HG02885 (cell line): ENCODE measurements at regions not wholly inside any gene's neighbourhood (a gene's known extent, or its start where the extent isn't known, plus 50 kb on each side); places are given as distances from the start of the nearest gene placed in this dataset.

ENCODE experiments used
- ATAC-seq: cut with Tn5 transposase; IDR thresholded peaks from one replicate; pipeline ENCODE4 v1.9.1; 2021; ENCODE audit warnings: mild to moderate bottlenecking; ENCODE audit not compliant: unreplicated experiment, poor library complexity

DNA sequence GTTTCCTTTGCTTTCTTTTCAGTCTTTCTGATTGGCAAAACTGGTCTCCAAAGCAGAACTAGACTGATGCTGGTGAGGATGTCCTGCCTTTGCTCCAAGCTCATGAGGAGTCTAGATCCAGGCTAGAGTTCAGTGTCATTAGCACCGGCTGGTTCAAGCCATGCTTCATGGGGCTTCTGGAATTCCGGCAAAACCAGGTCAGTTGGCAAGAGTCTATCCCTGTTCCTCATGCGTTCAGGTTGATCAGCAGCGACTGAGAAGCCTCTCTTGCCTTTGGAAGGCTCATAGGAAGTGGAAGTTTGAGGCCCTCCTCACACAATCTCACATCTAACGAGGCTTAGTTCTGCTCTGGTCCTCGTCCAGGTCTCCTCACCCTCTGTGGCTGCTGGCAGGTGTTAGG is 194.3 kb downstream of the HS3ST3A1 start:
- no peak for ATAC-seq

DNA sequence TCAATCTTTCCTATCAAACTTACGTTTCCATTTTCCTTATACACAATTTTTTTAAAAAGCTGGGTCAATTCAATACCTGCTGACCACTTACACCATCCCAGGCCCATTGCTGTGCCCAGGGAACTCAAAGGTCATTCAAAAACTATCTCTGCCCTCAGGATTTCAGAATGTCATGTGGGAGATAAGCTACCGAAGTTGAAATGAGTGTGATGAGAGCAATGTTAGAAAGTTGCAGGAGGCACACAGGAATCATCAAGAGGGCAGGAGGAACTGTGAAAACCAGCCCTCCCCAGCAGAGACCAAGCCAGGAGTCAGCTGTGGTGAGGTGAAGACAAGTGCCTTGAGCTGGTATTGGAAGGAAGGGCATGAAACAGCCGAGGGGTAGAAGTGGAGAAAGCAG is 195.9 kb downstream of the HS3ST3A1 start:
- no peak for ATAC-seq

DNA sequence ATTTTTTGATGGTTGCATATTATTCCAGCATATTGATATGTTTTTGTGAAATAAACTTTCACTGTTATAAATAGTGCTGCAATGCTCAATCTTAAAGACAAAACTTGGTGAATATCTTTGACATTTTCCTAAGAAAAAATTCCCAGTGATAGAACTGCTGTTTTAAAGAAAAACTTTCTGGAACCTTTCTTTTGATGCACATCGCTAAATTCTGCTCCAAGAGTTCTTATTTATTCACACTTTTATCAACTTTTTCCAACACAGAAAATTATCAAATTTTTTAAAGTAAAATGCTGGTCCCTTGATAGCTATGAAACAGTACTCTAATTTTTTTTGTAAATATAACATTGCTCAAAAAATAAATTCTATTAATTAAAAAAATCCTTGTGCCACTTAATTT is 196.6 kb downstream of the HS3ST3A1 start:
- ATAC-seq: no peak

DNA sequence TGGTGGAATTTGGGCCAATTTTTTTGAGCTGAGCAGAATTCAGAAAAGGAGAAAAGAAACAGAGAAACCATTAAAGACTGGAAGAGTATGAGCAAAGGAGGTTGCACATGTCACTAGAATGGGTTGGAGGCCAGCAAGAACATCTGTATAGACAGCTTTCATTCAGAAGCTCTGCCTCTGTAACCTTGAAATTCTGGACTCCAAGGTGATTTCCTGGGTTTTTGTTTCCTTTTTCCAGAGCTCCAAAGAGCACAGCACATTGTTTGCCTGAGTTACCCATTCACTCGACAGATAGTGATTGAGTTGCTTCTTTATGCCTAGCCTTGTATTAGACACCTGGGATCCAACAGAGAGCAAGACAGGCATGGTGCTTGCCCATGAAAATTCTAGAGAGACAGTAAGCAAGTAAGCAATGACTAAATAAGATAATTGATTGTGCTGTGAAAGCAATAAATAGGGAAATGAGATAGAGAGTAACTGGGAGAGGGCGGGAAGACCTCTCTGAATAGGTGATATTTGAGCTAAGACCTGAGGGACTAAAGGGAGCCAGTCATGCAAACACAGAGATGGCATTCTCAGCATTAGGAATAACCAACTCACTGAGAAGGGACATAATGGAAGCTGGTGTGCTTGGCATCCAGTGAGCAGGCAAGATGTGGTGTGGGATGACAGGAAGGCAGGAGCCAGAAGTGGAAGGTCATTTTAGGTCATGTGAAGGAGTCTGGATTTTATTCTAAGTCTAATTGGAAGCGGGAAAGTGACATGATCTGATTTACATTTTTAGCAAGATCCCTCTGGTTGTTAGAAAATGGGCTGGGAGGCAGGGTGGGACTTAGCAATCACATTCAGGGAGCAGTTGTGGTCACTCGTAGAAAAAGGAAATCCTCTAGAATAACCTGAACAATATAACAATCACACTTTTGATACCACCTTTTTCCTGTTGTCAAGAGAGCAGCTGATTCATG is 197.5 kb downstream of the HS3ST3A1 start:
- ATAC-seq: no peak

DNA sequence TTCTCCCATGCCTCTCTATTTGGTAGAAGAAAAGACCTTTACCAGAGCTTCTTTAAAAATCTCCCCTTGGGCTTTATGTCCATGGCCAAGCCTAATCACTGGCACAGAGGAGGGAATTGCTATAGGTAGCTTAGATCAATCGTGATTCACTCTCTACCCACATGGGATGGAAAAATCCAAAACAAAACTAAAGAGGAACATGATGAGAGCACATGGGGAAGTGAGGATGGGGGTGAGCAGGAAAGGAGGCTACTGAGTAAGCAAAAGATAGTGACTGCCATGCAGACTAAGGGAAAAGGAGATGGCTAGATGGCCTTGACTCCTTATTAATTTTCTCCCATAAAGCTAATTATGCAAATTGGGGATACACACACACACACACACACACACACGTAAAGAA is 201.2 kb downstream of the HS3ST3A1 start:
- no peak for ATAC-seq

DNA sequence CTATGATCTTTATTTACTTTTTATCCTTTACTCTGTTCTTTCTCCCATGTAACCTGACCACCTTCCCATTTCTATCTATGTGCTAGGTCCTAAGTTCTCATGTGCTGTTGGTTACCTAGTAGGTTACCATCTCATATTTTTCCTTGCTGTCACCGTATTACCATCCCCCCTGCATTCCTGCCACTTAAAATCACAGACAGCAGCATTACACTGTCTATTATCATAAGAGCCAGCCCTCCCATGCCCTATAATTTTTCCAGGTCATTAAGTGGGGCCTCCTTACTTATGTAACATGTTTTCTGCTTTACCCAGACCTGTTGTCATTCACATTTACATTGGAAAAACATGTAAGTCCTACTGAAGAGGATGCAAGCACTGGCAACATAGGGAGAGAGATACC is 202.9 kb downstream of the HS3ST3A1 start:
- no peak for ATAC-seq

DNA sequence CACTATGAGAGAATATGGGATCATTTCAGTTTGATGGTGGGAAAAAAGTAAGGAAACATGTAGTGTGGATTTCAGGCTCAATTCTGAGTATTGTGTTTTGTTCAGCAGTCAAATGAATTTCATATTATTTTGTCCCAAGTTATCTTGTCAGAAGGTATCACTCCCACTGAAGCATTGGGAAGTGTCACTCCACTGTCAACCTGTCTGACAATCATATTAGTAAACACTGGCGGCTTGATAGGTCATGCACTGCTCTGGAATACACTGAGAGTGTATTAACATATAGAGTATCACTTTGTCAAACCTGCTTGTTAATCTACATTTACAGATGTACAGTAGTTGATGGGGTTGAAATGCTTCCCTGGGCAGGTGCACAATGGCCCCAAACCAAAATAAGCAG is 203.6 kb downstream of the HS3ST3A1 start:
- no peak for ATAC-seq

DNA sequence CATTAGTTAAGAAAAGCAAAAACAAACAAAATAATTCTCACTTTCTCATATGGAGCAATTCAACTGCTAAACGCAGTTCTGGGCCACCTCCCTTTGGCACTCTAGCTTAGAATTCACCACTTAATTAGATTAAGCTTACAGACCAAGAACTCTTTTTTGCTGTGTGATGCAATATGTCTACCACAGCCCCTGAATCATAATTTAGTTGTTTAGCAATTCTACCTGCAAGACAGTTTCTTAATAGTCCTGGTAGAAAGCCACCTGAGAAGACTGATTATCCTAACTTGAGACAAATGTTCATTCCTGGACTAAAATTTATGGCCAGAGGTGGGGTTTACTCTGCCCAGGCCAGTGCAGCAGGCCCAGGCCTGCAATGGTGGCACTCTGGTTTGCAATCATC is 205.9 kb downstream of the HS3ST3A1 start:
- ATAC-seq: no peak

DNA sequence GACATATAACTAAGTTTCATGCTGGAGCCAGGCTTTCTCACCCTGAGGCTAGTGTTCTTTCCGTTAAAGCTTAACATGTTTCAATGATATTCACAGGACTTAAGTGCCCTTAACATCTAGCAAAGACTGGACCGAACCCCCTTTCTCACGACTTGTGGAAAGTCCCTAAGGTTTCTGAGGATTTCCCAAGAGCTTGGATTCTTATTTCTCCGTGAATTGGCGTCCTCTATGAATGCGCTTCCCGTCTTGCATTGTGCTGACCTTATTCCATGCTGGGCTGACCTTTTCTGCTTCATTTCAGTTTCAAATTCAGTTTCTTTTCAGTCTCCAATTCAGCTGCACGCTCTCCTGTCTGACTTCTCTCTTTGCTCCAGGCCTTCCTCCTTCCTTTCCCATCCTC is 206.4 kb downstream of the HS3ST3A1 start:
- no peak for ATAC-seq

DNA sequence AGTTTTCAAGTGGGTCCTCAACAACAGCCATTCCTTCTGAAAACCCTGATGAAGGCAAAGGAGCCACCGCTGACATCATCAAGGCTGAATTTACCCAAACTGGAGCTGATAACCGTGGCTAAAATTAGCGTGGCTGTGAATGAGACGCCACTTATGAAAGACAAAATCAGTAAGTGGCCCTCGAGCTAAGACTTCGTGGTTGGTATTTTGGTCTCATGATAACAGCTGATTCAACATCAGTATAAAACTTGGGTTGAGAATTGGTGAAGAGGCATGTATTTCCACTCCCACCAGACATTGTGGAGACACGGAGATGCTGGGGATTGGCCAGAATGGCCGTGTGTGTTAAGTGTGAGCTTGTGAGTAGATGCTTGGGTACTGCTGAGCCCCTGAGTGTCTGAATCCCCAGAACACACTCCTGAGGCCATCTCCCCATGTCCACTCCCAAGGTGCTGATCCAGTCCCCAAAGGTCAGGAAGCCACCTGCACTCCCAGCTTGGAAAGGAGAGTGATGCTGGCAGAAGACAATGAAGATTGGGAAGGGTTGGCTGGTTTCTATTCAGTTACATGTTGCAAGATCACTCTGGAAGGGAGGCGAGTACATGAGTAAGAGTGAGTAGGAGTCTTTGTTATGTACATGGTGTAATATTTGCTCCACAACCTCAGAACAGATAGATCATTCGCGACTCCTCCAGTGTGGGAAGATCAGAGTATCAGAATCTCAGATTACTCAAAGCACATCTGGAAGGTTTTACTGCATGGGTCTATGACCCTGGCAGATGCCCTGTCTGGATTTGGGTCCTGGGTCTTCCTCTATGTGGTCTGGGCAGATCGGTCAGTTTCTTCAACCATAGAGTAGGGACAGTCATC is 207.7 kb downstream of the HS3ST3A1 start:
- no peak for ATAC-seq

DNA sequence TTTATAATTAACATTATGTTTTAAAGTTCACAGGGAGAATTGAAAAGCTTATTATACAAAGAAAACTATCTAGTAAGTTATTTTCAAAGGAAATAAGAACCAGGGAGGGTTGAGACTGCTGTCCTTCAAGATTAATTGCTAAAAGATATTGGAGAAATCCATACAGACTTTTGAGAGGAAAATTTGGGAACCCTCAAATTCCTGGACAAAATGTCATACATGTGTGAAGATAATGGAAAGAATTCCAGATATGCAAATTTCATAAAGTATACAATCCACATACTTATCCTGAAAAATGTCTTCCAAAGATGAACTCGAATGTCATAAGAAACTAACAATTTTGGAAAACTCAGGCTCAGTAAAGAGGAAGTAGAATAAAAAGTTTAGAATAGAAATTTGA is 213.8 kb downstream of the HS3ST3A1 start:
- no peak for ATAC-seq

DNA sequence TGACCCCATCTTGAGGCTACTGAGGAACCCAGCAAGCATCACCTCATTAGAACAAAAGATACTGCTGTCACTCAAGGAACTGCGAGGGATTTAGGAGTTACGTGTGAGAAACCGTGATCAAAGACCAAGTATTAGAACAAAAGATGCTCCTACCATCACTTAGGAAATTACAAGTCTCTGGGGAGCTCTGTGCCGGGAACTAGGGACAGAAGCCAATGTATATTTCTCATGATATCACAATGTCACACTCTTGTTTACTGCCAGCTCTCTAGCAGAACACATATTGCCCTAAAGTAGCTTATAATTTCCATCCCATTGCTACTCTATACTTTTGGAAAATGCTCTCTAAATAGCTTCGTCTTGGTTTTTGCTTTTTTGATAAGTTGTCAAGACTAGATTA is 214.5 kb downstream of the HS3ST3A1 start:
- ATAC-seq: no peak

DNA sequence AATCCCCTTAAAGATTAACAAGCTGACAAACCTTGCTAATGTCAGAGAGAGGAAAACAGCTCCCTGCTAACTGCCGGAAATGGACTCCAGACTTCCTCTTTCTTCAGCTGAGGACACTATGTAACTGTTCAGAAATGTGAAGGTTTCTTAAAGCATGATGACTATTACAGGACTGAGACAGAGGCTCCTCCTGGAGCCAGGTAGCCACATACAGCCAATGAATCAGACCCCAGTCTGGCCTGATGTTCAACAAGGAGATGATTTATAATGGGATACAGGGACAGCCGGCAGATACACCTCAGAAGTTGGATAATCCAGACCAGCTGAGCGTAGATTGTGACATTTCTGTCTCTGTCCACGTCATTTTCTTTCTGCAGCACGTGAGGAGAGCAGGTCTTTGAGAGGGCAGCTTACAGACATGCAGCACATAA is 216.2 kb downstream of the HS3ST3A1 start:
- no peak for ATAC-seq

DNA sequence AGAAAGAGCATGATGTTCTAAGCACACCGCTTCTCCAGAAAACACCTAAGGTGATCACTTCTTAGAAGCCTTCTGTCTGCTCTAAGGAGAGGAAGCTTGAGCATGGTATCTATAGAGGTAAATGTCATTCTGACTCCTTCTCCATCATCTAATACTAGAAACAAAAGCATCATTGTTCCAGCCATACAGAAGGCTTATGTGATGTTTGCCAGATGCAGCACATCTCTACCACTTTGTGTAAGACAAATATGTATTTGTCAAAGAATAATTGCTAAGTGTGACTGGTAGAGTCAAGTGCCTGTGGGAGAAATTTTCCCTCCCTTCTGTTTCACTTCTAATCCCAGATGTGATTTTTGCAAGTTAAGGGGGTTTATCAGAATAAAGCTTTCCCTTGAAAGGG is 217.1 kb downstream of the HS3ST3A1 start:
- ATAC-seq: no peak

DNA sequence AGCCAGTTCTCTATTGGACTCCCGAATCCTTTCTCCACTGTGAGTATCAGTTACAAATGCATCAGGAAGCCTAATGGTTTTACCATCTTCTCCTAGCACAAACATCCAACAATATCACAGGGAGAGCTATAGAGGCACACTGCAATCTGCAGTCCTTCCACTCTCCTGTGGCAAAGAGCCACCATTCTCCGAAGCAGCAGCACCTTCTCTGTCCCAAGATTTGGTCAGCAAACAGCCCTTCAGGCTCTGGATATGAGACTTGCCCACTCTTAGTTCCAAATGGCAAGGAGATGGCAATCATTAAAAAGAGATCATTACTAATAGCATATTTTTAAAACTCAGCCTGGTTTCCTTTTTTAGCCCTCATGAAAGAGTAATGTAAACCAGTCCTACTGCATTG is 223.4 kb downstream of the HS3ST3A1 start:
- ATAC-seq: no peak

DNA sequence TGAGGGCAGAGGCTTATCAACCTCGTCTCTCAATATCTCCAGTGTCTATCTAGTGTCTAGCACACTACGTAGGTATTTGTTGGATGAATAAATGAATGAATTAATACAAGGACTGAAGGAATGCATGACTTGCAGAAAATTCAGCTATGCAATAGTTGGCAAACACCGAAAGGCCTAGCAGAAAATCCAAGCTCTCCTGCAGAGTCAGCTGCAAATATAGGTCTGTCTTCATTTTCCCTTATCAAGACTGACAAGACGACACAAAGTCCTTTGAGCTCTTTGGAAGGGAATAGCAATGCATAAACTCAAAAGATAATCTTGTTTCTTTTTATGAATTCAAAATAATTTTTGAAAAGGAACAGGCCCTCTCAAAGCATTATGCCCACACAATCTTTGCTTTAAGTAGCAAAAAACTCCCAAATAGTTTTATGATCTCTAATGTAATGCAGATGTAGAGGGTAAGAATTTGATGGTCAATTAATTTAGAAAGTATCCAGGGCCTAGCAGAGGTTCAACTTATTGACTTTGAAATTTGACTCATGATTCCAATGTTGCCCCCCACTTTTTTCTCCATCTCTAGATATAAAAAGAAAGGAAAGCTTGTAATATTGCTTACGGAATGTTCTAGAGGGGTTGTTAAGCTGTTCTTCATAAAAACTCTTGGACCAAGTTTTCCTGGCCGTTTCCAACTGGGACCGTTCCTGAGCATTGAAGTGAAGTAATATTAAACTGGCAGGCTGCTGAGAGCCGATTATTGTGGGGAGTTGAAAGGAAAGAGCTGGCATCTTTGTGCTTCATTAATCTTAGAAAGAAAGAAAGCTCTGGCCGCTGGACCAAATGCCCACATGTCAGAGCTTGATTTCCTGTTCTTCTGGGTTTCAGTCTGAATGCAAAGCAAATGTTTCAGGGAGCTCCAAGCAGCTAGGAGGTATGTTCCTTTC is 227.3 kb downstream of the HS3ST3A1 start:
- ATAC-seq: no peak

DNA sequence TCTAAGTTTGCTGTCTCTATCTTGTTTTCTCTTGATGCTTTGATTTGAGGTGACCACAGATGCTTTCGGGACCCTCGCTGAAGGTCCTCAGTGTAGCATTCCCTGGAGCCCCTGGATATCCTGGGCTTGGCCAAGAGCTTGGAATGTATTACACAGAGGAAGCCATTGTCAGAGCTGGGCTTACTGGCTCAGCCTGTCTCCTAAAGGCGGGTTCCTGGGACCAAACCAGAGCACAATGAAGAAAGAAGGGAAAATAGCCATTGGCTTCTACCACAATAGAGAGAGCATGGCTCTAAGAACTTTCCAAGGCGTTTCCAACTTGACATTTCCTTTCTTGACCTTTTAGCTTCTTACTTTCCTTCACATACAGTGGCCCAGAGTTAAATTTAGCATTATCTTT is 229.3 kb downstream of the HS3ST3A1 start:
- no peak for ATAC-seq

DNA sequence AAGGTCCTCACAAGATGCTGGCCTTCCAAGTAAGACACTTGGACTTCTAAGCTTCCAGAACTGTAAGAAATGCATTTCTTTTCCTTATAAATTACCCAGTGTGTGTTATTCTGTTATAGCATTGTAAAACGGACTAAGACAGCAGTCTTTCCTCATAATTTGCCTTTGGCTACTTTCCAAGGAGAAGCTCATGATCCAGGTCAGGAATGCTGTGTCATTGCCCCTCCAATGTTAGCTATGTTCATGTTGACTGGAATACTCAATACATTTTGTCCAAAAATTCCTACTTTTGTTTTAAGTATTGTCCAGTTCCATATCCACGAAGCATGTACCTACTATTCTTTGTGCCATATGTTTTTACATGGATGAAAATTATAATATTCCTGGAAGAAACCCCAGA is 234.6 kb downstream of the HS3ST3A1 start:
- ATAC-seq: no peak

DNA sequence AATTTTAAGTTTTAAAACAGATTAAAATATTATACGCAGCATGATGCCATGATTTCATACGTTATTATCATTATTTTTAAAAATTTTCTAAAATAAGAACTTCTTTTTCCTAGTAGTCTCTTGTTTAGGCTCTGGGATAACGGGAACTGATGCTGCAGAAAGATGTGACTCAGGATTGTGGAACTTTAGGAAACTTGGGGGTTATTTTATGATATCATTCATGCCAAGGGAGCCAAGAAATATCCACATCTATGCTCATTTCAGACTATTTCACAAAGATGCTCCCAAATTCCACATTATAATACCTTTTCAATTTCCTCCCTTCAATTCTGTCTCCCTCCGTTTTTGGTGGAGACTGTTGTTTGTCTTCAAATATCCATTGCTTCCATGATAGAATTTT is 236.4 kb downstream of the HS3ST3A1 start:
- no peak for ATAC-seq

DNA sequence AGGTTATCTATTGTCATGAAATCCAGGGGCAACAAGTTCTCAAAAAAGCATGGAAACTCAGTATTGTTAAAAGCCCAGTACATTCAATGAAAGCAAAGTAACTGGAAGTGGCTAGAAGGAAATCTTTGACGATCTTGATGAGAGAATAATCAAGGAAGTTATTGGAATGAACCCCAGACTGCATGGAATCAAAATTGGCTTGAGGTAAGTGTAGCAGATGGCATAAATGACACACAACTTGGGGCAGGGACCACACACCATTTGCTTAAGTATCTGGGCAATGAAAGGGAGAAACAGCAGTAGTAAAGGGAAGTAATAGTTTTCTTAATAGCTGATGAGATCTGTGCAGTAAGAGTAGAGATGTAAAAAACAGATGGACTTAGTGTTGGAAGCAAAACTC is 238.0 kb downstream of the HS3ST3A1 start:
- no peak for ATAC-seq
